Neural progenitor cell (in vitro differentiated cells): ENCODE measurements at regions not wholly inside any gene's neighbourhood (a gene's known extent, or its start where the extent isn't known, plus 50 kb on each side); places are given as distances from the start of the nearest gene placed in this dataset.
A peak's percentile ranks its signal among the peaks of the same experiment; 100 is the strongest.

Experiments used
- DNase-seq: peaks from one replicate; pipeline ENCODE4 v3.0.0-alpha.2; 2016; ENCODE audit warnings: low spot score
- H2AFZ ChIP-seq: fragments of 200-600 bp; sonication (generic); replicated peaks from 2 replicates; pipeline ENCODE4 v1.6.1; 2016; ENCODE audit warnings: antibody characterized with exemption
- H3F3A ChIP-seq: fragments of 200-600 bp; sonication (generic); 2 replicates; pipeline ENCODE4 v1.6.1; 2016; ENCODE audit warnings: antibody characterized with exemption, low read depth
- H3K27ac ChIP-seq: fragments of 200-600 bp; sonication (generic); 2 replicates; pipeline ENCODE4 v1.5.1; 2016; ENCODE audit warnings: mild to moderate bottlenecking
- H3K27me3 ChIP-seq: fragments of 200-600 bp; sonication (generic); 2 replicates; pipeline ENCODE4 v1.6.1; 2016; ENCODE audit warnings: mild to moderate bottlenecking, moderate library complexity
- H3K36me3 ChIP-seq: fragments of 200-600 bp; sonication (generic); 2 replicates; pipeline ENCODE4 v1.5.1; 2016
- H3K4me1 ChIP-seq: fragments of 200-600 bp; sonication (generic); 2 replicates; pipeline ENCODE4 v1.6.1; 2016; ENCODE audit warnings: mixed run types
- H3K4me2 ChIP-seq: fragments of 200-600 bp; sonication (generic); 2 replicates; pipeline ENCODE4 v1.6.1; 2016
- H3K4me3 ChIP-seq: fragments of 200-600 bp; sonication (generic); 2 replicates; pipeline ENCODE4 v1.5.1; 2016
- H3K79me2 ChIP-seq: fragments of 200-600 bp; sonication (generic); 2 replicates; pipeline ENCODE4 v1.6.1; 2016; ENCODE audit warnings: low read depth
- H3K9ac ChIP-seq: fragments of 200-600 bp; sonication (generic); 2 replicates; pipeline ENCODE4 v1.6.1; 2016
- H3K9me3 ChIP-seq: fragments of 200-600 bp; sonication (generic); 2 replicates; pipeline ENCODE4 v1.5.1; 2016; ENCODE audit warnings: low read depth
- H4K20me1 ChIP-seq: fragments of 200-600 bp; sonication (generic); 2 replicates; pipeline ENCODE4 v1.6.1; 2016; ENCODE audit warnings: low read depth
- H3K27ac Mint-ChIP-seq: 3 replicates; pipeline ENCODE4 v1.8.0; 2021; ENCODE audit warnings: mixed read lengths
- H3K27me3 Mint-ChIP-seq: 2 replicates; pipeline ENCODE4 v1.8.0; 2022; ENCODE audit warnings: low read depth, mild to moderate bottlenecking, inconsistent platforms, moderate library complexity, mixed read lengths; ENCODE audit not compliant: insufficient read depth
- H3K36me3 Mint-ChIP-seq: 3 replicates; pipeline ENCODE4 v1.8.0; 2021; ENCODE audit warnings: mixed read lengths
- H3K4me1 Mint-ChIP-seq: 3 replicates; pipeline ENCODE4 v1.8.0; 2021; ENCODE audit warnings: mixed read lengths
- H3K4me3 Mint-ChIP-seq: 3 replicates; pipeline ENCODE4 v1.8.0; 2021; ENCODE audit warnings: mild to moderate bottlenecking, moderate library complexity, mixed read lengths
- H3K9me3 Mint-ChIP-seq: 3 replicates; pipeline ENCODE4 v1.8.0; 2020; ENCODE audit warnings: mixed read lengths
- EZH2 ChIP-seq: fragments of 200-600 bp; sonication (generic); IDR thresholded peaks from 2 replicates; pipeline ENCODE4 v1.6.1; 2017; ENCODE audit warnings: antibody characterized with exemption, mild to moderate bottlenecking, moderate library complexity
- EZH2phosphoT487 ChIP-seq: fragments of 200-600 bp; sonication (generic); IDR thresholded peaks from 2 replicates; pipeline ENCODE4 v1.6.1; 2017; ENCODE audit warnings: antibody characterized with exemption
- TF ChIP-seq, protein P1 (sequence below): fragments of 200-600 bp; sonication (generic); IDR thresholded peaks from 2 replicates; pipeline ENCODE4 v1.5.1; 2017; ENCODE audit warnings: antibody characterized with exemption, mild to moderate bottlenecking

- peaks cover 11% of the 10 kb centered on the region for H3F3A ChIP-seq
- H4K20me1 ChIP-seq, result no peaks in the 10 kb centered on the region
- TF ChIP-seq, protein P1, sequence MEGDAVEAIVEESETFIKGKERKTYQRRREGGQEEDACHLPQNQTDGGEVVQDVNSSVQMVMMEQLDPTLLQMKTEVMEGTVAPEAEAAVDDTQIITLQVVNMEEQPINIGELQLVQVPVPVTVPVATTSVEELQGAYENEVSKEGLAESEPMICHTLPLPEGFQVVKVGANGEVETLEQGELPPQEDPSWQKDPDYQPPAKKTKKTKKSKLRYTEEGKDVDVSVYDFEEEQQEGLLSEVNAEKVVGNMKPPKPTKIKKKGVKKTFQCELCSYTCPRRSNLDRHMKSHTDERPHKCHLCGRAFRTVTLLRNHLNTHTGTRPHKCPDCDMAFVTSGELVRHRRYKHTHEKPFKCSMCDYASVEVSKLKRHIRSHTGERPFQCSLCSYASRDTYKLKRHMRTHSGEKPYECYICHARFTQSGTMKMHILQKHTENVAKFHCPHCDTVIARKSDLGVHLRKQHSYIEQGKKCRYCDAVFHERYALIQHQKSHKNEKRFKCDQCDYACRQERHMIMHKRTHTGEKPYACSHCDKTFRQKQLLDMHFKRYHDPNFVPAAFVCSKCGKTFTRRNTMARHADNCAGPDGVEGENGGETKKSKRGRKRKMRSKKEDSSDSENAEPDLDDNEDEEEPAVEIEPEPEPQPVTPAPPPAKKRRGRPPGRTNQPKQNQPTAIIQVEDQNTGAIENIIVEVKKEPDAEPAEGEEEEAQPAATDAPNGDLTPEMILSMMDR, result no peak
- no peak for TF ChIP-seq EZH2
- H3K9me3 ChIP-seq, result no peaks in the 10 kb centered on the region
- Mint-ChIP-seq H3K4me1 (peaks cover 7% of the 10 kb centered on the region), H3K27ac (no peak overlapping the region), H3K9me3 (peaks cover 25% of the 10 kb centered on the region), H3K4me3 (no peak overlapping the region), H3K36me3 (peaks cover 2% of the 10 kb centered on the region), H3K27me3 (no peaks in the 10 kb centered on the region)
- H3K4me1 ChIP-seq, result peaks cover 9% of the 10 kb centered on the region
- H3K27me3 ChIP-seq, result no peaks in the 10 kb centered on the region
- H3K4me3 ChIP-seq, result no peak overlapping the region
- no peaks in the 10 kb centered on the region for H3K36me3 ChIP-seq
- no peak overlapping the region for H2AFZ ChIP-seq
- H3K79me2 ChIP-seq, result no peaks in the 10 kb centered on the region
- H3K9ac ChIP-seq, result no peak overlapping the region
- DNase-seq, result no peak
- H3K4me2 ChIP-seq, result no peak overlapping the region
- H3K27ac ChIP-seq, result no peak overlapping the region
Measured at GRCh38 chrX:97714072-97714471, 830.4 kb downstream of the RPA4 start.

DNA sequence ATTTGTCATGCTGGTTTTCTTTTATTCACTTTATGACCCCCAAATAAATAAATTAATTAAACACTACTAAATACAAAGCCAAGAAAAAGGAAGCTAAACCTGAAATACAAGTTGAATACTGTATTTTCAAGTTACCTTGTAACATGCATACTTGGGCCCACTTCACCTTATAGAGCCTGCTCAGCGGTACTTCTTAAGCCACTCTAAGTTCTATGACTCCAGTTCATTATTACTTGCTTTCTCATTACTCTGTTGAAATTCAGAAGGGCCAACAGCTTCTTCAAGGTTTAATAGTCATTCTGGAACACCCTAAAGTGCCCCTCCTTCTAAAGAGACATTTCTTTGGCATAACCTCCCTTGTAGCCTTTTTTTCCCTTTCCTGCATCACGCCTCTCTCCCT, 844.5 kb downstream of the RPA4 start:
- H3K79me2 ChIP-seq, result no peaks in the 10 kb centered on the region
- no peak overlapping the region for H2AFZ ChIP-seq
- no peak overlapping the region for H3K9ac ChIP-seq
- Mint-ChIP-seq H3K27ac (peak overlapping the region; percentile 12), H3K4me3 (no peak overlapping the region), H3K9me3 (peaks cover 17% of the 10 kb centered on the region), H3K36me3 (peaks cover 7% of the 10 kb centered on the region), H3K4me1 (peaks cover 22% of the 10 kb centered on the region), H3K27me3 (peaks cover 4% of the 10 kb centered on the region)
- DNase-seq, result no peak
- H3K4me1 ChIP-seq, result peaks cover 33% of the 10 kb centered on the region
- no peaks in the 10 kb centered on the region for H3K27me3 ChIP-seq
- H3K4me3 ChIP-seq, result no peak overlapping the region
- no peak overlapping the region for H3K27ac ChIP-seq
- no peak for TF ChIP-seq EZH2
- no peak for TF ChIP-seq EZH2phosphoT487
- TF ChIP-seq, protein P1, result no peak
- H3K4me2 ChIP-seq, result peak overlapping the region; percentile 48
- H3K9me3 ChIP-seq, result no peaks in the 10 kb centered on the region
- no peaks in the 10 kb centered on the region for H4K20me1 ChIP-seq
- no peaks in the 10 kb centered on the region for H3K36me3 ChIP-seq
- H3F3A ChIP-seq, result peaks cover 21% of the 10 kb centered on the region

GRCh38 chrX:97740044-97740443, 856.3 kb downstream of the RPA4 start:
- TF ChIP-seq, protein P1, result no peak
- no peak for TF ChIP-seq EZH2phosphoT487
- Histone ChIP-seq H3K27ac (no peak overlapping the region), H3K36me3 (peaks cover 7% of the 10 kb centered on the region), H3F3A (peaks cover 1% of the 10 kb centered on the region), H3K9ac (no peak overlapping the region), H3K79me2 (no peaks in the 10 kb centered on the region), H3K4me1 (peaks cover 7% of the 10 kb centered on the region), H3K4me2 (no peak overlapping the region), H3K9me3 (no peaks in the 10 kb centered on the region), H3K27me3 (no peaks in the 10 kb centered on the region), H4K20me1 (no peaks in the 10 kb centered on the region), H3K4me3 (no peak overlapping the region), H2AFZ (no peak overlapping the region)
- Mint-ChIP-seq H3K4me1 (no peaks in the 10 kb centered on the region), H3K9me3 (peaks cover 30% of the 10 kb centered on the region), H3K4me3 (no peak overlapping the region), H3K27ac (no peak overlapping the region), H3K36me3 (peaks cover 3% of the 10 kb centered on the region), H3K27me3 (no peaks in the 10 kb centered on the region)
- no peak for DNase-seq
